HG03095 (cell line): ENCODE measurements at regions not wholly inside any gene's neighbourhood (a gene's known extent, or its start where the extent isn't known, plus 50 kb on each side); places are given as distances from the start of the nearest gene placed in this dataset.

ENCODE experiments used
- ATAC-seq: cut with Tn5 transposase; IDR thresholded peaks from one replicate; pipeline ENCODE4 v1.9.1; 2021; ENCODE audit warnings: moderate library complexity; ENCODE audit not compliant: unreplicated experiment

DNA sequence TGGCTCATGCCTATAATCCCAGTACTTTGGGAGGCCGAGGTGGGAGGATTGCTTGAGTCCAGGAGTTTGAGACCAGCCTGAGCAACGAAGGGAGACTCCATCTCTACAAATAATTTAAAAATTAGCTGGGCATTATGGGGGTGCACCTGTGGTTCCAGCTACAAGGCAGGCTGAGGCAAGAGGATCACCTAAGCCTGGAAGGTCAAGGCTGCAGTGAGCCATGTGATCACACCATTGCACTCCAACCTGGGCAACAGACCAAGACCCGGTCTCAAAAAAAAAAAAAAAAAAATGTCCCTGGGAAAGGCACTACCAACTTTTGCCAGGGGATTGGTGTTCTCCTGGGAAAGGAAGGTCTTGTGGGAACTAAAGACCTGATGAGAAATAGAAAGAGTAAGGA, 134.2 kb upstream of the AUTS2 start:
- ATAC-seq = no peak

- ATAC-seq = no peak
Measured at GRCh38 chr7:69465262-69465661, 133.0 kb upstream of the AUTS2 start.

GRCh38 chr7:69467826-69468225, 130.4 kb upstream of the AUTS2 start:
- ATAC-seq = no peak

- no peak for ATAC-seq
Measured at GRCh38 chr7:69476416-69476815, 121.9 kb upstream of the AUTS2 start.

DNA sequence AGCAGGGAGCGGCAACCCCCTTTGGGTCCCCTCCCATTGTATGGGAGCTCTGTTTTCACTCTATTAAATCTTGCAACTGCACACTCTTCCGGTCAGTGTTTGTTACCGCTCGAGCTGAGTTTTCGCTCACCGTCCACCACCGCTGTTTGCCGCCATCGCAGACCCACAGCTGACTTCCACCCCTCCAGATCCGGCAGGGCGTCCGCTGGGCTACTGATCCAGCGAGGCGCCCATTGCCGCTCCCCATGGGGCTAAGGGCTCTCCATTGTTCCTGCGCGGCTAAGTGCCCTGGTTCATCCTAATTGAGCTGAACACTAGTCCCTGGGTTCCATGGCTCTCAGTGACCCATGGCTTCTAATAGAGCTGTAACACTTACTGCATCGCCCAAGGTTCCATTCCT, 115.6 kb upstream of the AUTS2 start:
- ATAC-seq = no peak

DNA sequence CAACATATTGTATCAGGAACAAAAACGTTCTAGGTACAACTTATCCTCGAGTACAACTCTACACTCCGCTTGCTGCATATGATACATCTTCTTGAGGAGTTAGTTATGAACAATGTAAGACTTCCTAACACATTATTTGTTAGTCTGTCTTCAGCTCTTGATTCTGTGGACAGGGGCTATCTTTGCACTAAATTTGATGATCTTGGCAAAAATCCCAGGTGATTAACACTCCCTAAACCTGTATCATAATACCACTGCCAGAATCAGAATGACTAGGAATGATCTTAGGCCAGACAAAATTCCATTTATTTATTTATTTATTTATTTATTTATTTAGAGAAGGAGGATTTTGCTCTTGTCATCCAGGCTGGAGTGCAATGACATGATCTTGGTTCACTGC, 108.7 kb upstream of the AUTS2 start:
- ATAC-seq = no peak

DNA sequence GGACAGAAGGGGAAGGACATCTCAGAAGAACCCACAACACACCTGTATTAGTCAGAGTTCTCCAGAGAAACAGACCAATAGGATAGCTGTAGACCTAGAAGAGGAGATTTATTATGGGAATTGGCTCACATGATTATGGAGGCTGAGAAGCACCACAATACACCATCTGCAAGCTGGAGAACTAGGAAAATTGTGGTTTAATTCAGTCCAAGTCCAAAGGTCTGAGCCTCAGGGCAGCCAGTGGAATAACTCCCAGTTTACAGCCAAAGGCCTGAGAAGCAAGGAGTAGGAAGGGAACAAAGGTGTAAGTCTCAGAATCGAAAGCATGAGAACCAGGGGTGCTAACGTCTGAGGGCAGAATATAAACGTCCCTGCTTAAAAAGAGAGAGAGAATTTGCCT, 99.6 kb upstream of the AUTS2 start:
- ATAC-seq = no peak

- ATAC-seq = no peak
Measured at GRCh38 chr7:69502358-69502757, 95.9 kb upstream of the AUTS2 start.

DNA sequence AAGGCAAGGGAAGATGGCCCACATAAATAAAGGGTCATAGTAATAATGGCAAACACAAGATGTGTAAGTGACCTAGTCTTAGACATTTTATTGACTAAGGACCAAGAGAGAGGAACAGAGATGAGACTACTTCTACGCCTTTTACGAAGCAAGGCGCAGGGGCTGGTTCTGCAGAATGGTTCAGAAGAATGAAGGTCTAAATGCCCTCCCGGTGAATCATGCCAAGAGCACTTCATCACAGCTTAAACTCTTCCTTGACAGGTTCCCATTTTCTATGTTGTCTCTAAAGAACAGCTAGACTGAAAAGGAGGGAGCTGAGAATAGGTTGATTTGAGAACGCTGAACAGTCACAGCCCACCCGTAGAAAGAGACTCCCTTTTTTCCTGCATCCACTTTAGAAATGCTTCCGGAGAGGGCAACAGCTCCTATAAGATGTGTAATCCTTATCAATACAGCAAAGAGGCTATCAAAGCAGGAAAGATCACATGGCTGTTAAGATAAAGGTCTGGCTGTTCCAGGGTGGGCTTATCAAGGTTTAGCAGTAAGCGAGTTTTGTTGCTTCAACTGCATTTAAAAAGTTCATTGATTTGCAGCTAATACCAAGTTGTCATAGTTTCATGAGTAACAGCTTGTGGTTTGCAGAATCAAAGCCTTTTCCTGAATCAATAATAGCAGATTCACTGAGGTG, 93.4 kb upstream of the AUTS2 start:
- ATAC-seq = no peak

GRCh38 chr7:69508736-69509135, 89.5 kb upstream of the AUTS2 start:
- ATAC-seq = no peak

GRCh38 chr7:69510114-69510513, 88.2 kb upstream of the AUTS2 start:
- no peak for ATAC-seq

GRCh38 chr7:69515495-69516212, 82.6 kb upstream of the AUTS2 start:
- no peak for ATAC-seq

- no peak for ATAC-seq
Measured at GRCh38 chr7:69516238-69516820, 81.9 kb upstream of the AUTS2 start.

GRCh38 chr7:69517985-69518704, 80.1 kb upstream of the AUTS2 start:
- ATAC-seq = no peak

DNA sequence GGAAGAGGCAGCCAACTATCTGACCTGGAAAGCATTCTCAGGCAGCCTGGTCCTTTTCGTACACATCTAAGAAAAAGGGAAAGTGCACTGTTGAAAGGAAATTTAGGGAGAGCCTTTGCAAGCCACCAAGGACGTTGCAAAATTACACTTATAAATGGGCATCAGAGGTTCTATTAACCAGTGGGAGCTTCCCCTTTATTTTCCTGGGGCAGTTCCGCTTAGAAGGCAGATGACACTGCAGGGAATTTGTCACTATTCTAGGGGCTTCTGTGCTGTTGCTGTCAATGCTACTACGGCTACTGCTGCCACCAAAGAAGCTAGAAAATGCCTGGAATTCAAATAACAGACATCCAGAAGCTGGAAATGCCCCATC, 79.6 kb upstream of the AUTS2 start:
- no peak for ATAC-seq

GRCh38 chr7:69526570-69526969, 71.7 kb upstream of the AUTS2 start:
- ATAC-seq = no peak

- ATAC-seq = no peak
Measured at GRCh38 chr7:69527706-69528105, 70.6 kb upstream of the AUTS2 start.

- ATAC-seq = no peak
Measured at GRCh38 chr7:69531050-69531449, 67.2 kb upstream of the AUTS2 start.

- no peak for ATAC-seq
Measured at GRCh38 chr7:69534461-69535041, 63.7 kb upstream of the AUTS2 start.

DNA sequence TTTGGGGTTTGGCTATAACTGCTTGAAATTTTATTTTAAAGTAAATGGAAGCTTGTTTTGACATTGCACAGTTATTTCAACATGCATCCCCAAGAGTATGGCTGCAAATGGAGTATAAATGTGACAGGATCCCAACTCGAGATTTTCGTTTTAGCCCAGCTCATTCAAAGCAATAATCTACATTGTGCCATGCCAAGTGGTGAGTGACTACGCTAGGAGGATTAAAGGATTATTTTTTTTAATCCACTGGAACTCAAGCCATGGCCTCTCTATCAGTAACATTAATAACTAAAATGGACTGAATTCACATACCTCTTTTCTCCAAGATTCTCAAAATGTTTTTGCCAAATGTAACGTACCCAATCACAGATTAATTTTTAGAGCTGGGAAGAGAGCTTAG, 60.6 kb upstream of the AUTS2 start:
- ATAC-seq = no peak

DNA sequence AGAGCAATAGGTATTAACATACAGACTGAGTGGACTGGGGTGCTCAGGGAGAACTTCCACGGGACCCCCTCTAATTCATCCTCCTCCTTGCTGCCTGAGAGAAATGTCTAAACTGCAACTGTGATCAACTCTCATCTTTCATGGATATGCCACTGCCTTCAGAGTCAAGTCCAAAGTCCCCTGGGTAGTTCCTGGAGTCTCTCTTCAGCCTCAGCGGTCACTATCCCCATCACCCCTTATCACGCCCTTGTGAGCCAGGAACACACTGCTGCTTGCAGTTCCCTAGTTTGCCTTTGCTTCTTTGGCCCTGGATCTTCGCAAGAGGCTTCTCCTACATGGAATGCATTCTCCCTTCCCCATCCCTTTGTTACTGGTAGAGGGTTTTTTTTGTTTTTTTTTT, 58.7 kb upstream of the AUTS2 start:
- ATAC-seq = no peak
